ENCODE measurements at regions not wholly inside any gene's neighbourhood (a gene's known extent, or its start where the extent isn't known, plus 50 kb on each side); places are given as distances from the start of the nearest gene placed in this dataset.

GRCh38 chr2:129293326-129293725 lies 686.1 kb upstream of the RAB6C start:
- TF ChIP-seq CTCF (conservative IDR thresholded peaks at IDR 0.05 in 1 of 2, IDR thresholded peaks at IDR 0.05 in 1 of 2; ENCODE audit: low read depth in 1 of 2, low read length in 2 of 2) (no peak), EZH2 (IDR thresholded peaks at IDR 0.05; ENCODE audit: low read length, missing control alignments) (no peak)
